Gastrocnemius medialis (tissue), 4 donors: ENCODE measurements at regions not wholly inside any gene's neighbourhood (a gene's known extent, or its start where the extent isn't known, plus 50 kb on each side); places are given as distances from the start of the nearest gene placed in this dataset.

Experiments used
- CTCF ChIP-seq, 5 experiments: fragments of 450-650 bp in 3 of 5; fragments of 200-600 bp in 2 of 5; sonication (generic) in 2 of 5; IDR thresholded peaks in 4 of 5; conservative IDR thresholded peaks in 1 of 5; 1 replicate in 4 of 5; 2 replicates in 1 of 5; pipeline ENCODE4 v1.5.1; 2016 to 2019; ENCODE audit warnings: antibody characterized with exemption in 5 of 5, mild to moderate bottlenecking in 3 of 5, moderate library complexity in 3 of 5
- POLR2A ChIP-seq, 2 donors: fragments of 450-650 bp; IDR thresholded peaks; one replicate each; pipeline ENCODE4 v1.6.1; 2017; ENCODE audit warnings: antibody characterized with exemption in 2 of 2, mild to moderate bottlenecking in 2 of 2, moderate library complexity in 2 of 2

- TF ChIP-seq CTCF (IDR thresholded peaks at IDR 0.05 in 4 of 5, conservative IDR thresholded peaks at IDR 0.05 in 1 of 5), result no peak
- no peak for TF ChIP-seq POLR2A (IDR thresholded peaks at IDR 0.05)
Observed at GRCh38 chr12:19958389-19958788, 409.9 kb upstream of the PDE3A start.
